ENCODE measurements at regions not wholly inside any gene's neighbourhood (a gene's known extent, or its start where the extent isn't known, plus 50 kb on each side); places are given as distances from the start of the nearest gene placed in this dataset.

- H3K27me3 ChIP-seq (ENCODE audit: insufficient read depth): no peaks in the 10 kb centered on the region
- H3F3A ChIP-seq (replicated peaks; ENCODE audit: low read depth): no peaks in the 10 kb centered on the region
- no peaks in the 10 kb centered on the region for H4K20me1 ChIP-seq (replicated peaks; ENCODE audit: insufficient read depth)
- ATAC-seq (no peak), DNase-seq (ENCODE audit: low spot score) (no peak)
- no peak overlapping the region for H2AFZ ChIP-seq
- Mint-ChIP-seq H3K4me3 (no peak overlapping the region), H3K9me3 (no peaks in the 10 kb centered on the region), H3K27me3 (ENCODE audit: insufficient read depth, low read depth, poor library complexity) (peaks cover 5% of the 10 kb centered on the region), H3K4me1 (peaks cover 24% of the 10 kb centered on the region), H3K27ac (no peak overlapping the region), H3K36me3 (ENCODE audit: low read depth) (no peaks in the 10 kb centered on the region)
- no peak overlapping the region for H3K4me2 ChIP-seq
- peaks cover 16% of the 10 kb centered on the region for H3K4me1 ChIP-seq (ENCODE audit: insufficient read depth)
- no peak overlapping the region for H3K27ac ChIP-seq (ENCODE audit: low read depth)
- TF ChIP-seq POLR2AphosphoS5 (IDR thresholded peaks at IDR 0.05; ENCODE audit: low read depth): no peak
- no peak for TF ChIP-seq STAT1 (IDR thresholded peaks at IDR 0.05; ENCODE audit: unreplicated experiment)
- TF ChIP-seq JUNB (IDR thresholded peaks at IDR 0.05; ENCODE audit: unreplicated experiment): no peak
- TF ChIP-seq CTCF (conservative IDR thresholded peaks at IDR 0.05; ENCODE audit: low read depth in 2 of 2): no peak
- no peak for TF ChIP-seq EZH2 (IDR thresholded peaks at IDR 0.05; ENCODE audit: low read depth, unreplicated experiment)
- no peak for TF ChIP-seq ZNF462 (CRISPR knock-in tag; IDR thresholded peaks at IDR 0.05)
- no peak for TF ChIP-seq EZH2phosphoT487 (IDR thresholded peaks at IDR 0.05; ENCODE audit: unreplicated experiment)
- TF ChIP-seq CREB1 (CRISPR knock-in tag; IDR thresholded peaks at IDR 0.05; ENCODE audit: low read depth): no peak
- TF ChIP-seq REST (IDR thresholded peaks at IDR 0.05; ENCODE audit: unreplicated experiment): no peak
- TF ChIP-seq ZNF331 (CRISPR knock-in tag; IDR thresholded peaks at IDR 0.05; ENCODE audit: low read depth): no peak
- TF ChIP-seq ETS1 (IDR thresholded peaks at IDR 0.05): no peak
- no peak for TF ChIP-seq NANOG (IDR thresholded peaks at IDR 0.05; ENCODE audit: borderline replicate concordance)
- no peak for TF ChIP-seq ZNF114 (CRISPR knock-in tag; IDR thresholded peaks at IDR 0.05)
- H3K9me2 ChIP-seq (ENCODE audit: insufficient read depth): peaks cover 8% of the 10 kb centered on the region
- no peaks in the 10 kb centered on the region for H3K79me2 ChIP-seq (replicated peaks; ENCODE audit: insufficient read depth)
- H3K36me3 ChIP-seq (ENCODE audit: insufficient read depth): no peaks in the 10 kb centered on the region
- no peak overlapping the region for H3K4me3 ChIP-seq
Measured at GRCh38 chr4:27267339-27267969, 406.8 kb downstream of the STIM2 start.
